ENCODE measurements at regions not wholly inside any gene's neighbourhood (a gene's known extent, or its start where the extent isn't known, plus 50 kb on each side); places are given as distances from the start of the nearest gene placed in this dataset.

DNA sequence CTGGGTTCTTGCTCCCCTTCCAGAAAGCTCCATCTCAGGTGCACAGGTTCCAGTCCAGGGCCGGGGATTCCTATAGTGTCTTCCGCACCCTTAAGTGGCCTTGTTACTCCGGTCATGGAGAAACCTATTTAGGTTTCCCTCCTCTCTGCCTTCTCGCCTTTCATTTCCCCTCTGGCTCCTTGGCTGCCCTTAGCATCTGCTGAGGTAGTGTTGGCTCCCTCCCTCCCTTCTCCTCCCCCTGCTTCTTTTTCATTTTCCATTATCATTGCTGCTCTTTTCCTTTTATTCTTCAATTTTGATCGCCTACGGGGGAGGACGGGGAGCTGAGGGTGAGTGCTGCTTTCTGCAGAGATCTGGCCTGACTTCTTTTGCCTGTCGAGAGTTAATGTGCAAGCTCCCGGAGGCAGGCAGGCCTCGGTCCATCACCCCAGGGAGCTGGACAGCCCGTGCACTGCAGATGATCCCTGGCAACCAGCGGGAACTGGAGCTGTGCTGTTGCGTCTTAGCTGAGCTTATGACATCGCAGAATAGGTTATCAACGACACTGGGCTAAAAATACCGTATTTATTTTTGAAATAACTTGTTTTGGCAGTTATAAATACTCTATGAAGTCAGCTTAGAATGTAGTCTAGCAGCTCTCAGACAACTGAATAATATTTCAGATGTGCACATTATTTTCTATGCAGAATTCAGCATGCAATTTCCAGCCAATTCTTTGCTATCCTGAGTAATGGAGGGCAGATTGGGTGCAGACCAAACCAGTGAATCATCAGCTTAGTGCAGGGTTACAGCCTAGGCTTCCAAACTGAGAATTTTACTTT is 141.9 kb downstream of the SLC4A3 start:
- no peak for DNase-seq (ENCODE audit: low read depth, low spot score)

DNA sequence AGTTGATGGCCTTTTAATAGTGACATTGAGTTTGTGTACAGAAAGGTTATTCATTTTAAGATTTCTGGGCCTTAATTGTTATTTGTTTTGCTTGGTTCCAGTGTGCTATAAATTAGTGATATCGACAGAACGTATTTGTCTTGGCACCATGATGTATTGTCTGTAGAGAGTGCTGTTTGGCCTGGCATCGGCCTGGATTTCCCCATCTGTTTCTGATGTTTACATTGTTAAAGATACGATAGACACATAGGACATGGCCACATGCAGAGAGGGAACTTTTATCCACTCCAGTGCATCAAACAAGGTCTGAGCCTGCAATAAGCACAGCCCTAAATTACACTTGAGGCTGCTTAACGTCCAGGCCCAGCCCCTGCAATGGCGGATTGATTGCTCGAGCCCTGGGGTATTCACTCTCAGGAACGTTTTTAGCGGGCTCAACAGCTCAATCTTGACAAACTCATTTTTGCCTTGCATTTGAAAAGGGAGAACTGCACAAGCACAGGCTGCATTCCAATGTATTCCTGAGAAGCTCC is 144.7 kb downstream of the SLC4A3 start:
- no peak for DNase-seq (ENCODE audit: low read depth, low spot score)

DNA sequence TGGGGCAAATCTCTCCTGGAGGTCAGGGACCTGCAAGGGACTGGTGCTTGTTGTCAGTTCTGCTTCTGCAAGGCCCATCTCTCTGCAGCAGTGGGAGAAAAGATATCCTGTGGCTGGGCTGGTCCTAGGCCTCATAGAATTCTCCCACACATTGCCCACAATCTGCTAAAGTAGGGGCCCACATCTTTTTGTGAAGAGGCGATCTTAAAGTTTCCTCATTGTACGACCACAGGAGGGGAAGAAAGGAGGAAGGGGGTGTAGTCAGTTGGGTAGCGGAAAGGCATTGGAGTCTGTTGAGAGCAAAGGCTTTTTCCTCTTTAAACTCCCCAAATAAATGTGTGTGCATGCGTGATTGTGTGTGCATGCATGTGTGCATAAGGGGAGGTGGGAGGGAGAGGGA is 145.3 kb downstream of the SLC4A3 start:
- no peak for DNase-seq (ENCODE audit: low read depth, low spot score)

DNA sequence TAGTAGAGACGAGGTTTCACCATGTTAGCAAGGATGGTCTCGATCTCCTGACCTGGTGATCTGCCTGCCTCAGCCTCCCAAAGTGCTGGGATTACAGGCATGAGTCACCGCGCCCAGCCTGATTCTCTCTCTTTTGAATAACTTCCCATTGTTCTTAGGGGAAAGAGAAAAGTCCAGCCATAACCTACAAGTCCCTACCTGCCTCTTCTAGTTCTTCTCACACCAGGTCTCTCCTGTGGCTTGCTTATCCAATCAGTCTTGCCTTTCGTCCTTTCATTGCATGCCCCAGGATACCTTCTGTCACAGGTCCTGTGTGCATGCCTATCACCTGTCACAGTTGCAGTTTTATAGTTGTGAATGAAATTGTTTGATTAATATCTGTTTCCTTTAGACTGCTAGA is 148.1 kb downstream of the SLC4A3 start:
- DNase-seq (ENCODE audit: low read depth, low spot score), result no peak

DNA sequence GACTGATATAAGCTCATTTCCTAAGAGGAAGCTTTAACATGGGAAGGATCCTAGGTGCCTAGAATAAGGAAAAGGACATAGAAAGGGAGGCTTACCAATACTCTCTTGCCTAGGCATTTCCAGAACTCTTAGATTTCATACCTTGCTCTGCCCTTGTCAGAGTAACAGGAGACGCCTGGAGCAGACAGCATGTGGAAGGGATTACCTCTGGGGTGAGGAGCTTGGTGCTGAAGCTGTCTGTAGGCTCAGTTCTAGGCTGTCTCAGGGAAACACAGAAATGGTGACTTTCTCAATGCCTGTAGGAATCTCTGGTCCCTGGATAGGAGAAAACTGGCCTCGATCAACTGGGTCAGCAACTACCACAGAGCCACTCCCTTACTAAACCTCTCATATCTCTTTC is 150.0 kb downstream of the SLC4A3 start:
- DNase-seq (ENCODE audit: low read depth, low spot score), result no peak

DNA sequence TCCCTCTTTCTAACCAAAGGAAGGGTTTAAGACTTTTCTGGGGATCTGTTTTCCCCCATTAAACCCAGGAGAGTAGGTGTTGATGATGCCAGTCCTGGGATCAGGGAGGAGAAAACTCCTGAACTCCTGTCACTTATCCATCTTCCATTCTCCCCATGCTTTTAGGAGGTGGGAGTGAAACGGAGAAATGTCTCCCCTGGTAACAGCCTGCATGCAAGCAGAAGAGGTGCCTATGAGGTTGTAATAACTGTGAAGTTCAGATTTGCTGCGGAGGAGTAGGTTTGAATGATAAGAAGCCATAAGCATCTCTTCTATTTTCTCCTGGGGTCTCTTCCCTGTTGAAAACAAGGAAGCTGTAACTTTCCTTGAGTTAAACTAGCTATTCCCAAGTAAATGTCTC is 150.8 kb downstream of the SLC4A3 start:
- no peak for DNase-seq (ENCODE audit: low read depth, low spot score)

DNA sequence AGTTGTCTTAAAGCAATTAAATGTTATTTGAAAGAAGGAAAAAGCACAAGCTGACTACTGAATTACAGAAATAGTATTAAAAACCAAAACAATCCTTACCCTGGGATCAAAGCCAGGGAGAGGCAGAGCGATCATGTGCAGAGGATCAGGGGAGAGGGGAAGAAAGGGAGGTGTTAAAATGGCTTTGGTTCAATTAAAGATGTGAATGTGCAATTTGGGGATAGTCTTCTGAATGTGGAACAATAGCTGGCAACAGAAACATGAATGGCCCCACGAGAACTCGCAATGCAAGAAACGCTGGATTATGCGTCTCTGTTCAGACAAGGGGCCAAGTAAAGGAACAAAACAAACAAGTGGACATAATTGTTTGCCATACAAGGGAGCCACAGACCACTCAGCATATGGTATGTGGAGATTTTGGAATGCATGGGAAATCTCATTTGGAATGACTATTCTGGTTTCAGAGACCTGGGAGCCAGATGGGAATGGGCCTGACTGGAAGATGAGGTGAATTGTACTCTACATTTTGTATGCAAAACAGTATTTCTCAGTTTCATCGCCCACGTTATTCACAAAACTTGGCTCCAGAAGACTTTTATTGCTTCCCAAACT is 155.4 kb downstream of the SLC4A3 start:
- no peak for DNase-seq (ENCODE audit: low read depth, low spot score)

DNA sequence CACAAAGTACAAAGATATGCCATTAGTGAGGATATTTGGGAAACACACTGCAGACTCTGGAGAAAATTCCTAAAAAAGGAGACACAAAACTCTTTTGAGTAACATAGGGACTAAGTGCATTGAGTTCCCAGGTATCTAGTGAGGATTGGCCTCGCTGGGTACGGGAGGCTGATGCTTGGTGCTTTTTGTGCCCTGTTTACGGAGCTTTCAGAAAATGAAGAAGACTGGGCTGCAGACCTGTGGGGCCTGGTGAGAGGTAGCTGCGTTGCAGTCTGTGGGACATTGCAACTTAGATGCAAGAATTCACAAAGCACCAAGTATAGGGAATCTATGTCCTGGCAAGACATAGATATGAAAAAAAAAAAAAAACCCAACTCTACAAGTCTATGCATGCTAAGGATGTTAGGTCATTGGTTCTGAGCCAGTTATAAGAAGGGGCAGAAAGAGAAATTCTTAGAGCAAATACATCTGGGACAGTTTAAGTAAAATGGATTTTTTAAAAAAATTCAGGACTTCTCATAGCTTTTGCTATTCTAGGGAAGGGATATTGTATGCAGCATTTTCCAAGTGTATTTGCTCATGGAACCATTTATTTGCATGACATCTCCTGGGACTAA is 156.0 kb downstream of the SLC4A3 start:
- DNase-seq (ENCODE audit: low read depth, low spot score), result no peak

DNA sequence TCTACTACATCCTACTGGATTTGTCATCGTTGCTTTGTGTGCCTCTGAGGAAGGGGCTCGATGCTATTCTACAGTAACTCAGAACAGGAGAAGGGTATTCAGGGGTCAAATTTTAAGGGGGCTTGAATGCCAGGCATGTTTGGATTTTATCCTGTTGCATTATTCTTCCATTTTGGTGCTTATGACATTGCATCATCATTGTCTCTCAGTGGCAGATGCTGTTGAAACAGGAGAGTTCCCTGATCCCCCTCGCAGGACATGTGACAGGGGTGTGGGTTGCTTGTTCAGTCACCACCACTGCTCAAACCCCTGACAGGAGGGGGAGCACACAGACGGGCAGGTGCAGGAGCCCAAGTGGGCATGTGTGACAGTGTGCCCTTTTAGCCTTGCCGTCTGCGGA is 156.7 kb downstream of the SLC4A3 start:
- no peak for DNase-seq (ENCODE audit: low read depth, low spot score)

DNA sequence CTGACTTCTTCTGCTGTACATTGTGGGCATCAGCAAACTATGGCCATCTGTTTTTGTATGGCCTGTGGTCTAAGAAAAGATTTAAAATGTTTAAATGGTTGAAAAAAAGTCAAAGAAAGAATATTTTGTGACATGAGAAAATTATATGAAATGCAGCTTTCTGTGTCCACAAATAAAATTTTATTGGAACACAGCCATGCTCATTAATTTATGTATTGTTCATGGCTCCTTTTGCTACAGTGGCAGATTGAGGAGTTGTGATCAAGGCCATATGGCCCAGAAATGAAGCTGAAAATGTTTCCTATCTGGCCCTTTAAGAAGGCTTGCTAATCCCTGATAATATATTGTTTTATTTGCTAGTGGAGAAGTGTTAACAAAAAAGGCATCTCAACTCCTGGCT is 162.0 kb downstream of the SLC4A3 start:
- no peak for DNase-seq (ENCODE audit: low read depth, low spot score)

DNA sequence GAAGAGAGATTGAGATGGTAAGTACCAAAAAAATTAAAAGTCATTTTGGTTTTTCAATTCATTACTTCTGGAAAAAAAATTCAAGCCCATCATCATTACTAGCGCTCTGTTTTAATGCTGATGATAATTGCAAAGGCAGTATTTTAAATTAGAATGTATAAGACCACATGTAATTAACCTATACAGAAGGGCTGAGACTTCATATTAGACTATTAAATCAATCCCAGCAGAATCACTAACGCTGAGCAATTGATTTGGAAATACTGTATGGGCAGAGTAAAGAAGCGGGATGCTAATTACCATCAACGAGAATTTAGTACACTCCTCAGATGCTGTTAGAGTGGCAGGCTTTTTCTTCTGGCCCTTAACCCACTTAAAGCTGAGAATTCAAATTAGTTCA is 165.0 kb downstream of the SLC4A3 start:
- DNase-seq (ENCODE audit: low read depth, low spot score), result no peak

DNA sequence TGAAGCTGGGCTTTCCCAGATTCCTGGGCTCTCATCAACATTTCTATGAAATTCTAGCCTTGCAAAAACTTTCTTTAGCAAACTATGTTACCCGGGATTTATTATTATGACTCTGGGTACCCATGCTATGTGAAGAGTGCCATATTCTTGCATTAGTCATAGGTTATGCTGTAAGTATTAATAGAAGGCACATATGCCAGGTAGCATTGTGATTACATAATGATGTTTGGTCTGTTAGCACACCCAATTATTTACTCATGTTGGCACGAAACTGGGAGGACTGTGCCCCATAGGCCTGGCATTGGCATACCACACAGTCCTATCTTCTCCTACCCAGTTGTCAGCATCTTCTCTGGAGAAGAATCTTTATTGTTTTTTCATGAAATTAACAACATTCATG is 171.0 kb downstream of the SLC4A3 start:
- no peak for DNase-seq (ENCODE audit: low read depth, low spot score)

DNA sequence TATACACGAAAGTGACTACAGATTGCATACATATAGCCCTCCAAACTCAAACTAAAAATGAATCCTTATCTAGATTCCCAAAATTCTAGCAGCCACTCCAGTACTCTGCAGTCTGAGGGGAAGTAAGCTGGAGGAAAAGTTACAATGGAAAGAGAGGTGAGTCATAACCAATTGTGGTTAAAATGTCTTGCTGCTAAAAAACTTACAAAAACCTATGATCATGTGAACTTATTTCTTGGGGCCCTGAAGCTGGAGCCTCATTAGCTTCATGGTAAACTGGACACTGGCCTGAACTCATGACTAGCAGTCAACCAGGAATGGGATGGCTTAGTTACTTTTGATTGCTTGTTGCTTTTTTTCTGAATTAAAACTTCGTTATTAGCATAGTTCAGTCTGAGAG is 175.9 kb downstream of the SLC4A3 start:
- DNase-seq (ENCODE audit: low read depth, low spot score), result no peak

DNA sequence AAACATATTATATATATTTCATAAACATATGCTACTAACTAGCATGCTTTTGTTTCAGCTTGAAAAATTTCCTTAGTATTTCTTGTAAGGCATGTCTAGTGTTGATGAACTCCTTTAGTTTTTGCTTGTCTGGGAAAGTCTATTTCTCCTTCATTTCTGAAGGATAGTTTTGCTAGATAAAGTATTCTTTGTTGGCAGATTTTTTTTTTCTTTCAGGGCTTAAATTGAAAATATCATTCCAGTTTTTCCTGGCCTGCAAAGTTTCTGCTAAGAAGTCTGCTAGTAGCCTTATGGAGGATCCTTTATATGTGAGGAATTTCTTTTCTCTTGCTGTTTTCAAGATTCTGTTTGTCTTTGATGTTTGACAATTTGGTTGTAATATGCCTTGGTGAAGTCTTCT is 183.5 kb downstream of the SLC4A3 start:
- no peak for DNase-seq (ENCODE audit: low read depth, low spot score)

DNA sequence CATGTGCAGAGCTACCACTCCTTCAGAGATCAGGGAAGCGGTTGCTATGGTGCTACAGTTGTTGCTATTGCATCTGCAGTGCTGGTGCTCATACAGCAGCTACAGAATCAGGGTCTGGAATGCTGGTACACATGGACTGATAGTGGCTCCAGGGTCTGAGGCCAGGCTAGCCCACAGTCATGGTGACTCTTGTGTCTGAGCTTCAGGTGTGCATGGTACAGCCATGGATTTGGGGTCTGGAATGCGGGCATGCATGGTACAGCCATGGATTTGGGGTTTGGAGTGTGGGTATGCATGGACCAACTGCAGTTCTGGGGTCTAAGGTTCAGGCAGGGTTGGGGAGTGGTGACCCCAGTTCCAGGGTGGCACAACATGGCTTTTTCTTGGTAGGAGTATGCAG is 185.2 kb downstream of the SLC4A3 start:
- no peak for DNase-seq (ENCODE audit: low read depth, low spot score)

DNA sequence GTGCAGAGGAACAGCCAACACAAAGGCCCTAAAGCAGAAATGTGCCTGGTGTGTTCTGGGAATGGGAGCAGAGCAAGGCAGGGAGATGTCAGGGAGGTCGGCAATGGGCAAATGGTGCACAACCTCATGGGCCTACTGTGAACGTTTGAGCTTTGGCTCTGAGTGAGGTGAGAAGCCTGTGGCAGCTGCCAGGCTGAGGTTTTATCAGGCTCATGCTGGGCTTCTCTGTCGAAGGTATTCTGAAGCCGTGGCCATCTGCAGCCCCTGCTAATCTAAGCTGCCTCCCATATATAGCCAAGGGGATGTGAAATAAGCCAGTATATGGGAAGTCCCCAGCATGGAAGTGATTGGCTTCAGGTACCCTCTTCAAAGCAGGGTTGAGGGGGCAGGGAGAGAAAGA is 193.3 kb downstream of the SLC4A3 start:
- no peak for DNase-seq (ENCODE audit: low read depth, low spot score)

DNA sequence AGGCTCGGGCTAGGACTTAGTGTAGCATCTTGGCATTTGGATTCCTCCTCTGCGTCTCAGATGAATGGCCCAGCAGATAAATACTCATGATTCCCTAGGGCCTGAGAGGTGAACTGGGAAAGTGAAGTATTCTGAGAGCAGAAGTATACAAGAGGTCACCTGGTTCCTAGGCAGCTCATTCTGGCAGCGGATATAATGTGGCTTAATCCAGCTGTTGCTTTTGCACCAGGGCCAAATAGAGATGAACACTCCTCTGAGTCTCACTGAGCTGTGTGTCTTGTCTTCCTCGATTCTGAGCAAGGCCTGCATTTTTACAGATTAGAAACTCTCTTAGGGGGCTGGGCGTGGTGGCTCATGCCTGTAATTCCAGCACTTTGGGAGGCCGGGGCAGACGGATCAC is 196.1 kb downstream of the SLC4A3 start:
- no peak for DNase-seq (ENCODE audit: low read depth, low spot score)

DNA sequence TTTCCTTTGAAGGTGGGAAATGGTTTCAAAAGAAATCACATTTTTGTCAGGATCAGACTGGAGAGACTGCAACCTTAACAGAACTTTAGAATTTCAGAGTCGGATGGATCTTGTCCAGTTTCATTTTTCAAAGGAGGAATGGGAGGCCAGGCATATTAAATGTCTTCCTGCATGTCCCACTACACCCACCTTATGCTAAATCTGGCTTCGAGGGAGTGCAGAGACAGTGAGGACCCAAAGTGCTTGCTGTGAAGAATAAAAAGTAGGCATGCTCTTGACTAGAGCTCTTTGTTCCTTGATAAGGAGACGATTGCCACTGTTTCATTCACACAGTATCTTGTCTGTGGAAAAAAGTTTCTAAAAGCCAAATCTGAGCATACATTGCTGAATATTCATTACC is 197.6 kb downstream of the SLC4A3 start:
- no peak for DNase-seq (ENCODE audit: low read depth, low spot score)

DNA sequence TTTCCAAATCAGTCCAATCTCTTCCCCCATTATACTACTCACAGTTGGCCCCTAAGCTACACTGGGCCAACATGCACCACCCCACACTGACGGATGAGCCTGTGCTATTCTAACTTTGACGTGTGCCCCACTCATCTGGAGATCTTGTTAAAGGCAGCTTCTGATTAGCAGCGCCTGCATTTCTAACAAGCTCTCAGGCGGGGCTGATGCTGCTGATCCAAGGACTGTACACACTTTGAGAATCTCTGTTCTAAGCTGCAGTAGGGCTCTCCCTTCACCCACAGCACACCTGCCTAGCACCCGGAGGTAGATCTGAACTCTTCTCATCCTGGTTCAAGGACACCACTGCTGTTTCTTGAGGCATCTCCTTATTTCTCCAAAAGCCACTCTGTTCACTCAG is 200.7 kb downstream of the SLC4A3 start:
- DNase-seq (ENCODE audit: low read depth, low spot score), result no peak

DNA sequence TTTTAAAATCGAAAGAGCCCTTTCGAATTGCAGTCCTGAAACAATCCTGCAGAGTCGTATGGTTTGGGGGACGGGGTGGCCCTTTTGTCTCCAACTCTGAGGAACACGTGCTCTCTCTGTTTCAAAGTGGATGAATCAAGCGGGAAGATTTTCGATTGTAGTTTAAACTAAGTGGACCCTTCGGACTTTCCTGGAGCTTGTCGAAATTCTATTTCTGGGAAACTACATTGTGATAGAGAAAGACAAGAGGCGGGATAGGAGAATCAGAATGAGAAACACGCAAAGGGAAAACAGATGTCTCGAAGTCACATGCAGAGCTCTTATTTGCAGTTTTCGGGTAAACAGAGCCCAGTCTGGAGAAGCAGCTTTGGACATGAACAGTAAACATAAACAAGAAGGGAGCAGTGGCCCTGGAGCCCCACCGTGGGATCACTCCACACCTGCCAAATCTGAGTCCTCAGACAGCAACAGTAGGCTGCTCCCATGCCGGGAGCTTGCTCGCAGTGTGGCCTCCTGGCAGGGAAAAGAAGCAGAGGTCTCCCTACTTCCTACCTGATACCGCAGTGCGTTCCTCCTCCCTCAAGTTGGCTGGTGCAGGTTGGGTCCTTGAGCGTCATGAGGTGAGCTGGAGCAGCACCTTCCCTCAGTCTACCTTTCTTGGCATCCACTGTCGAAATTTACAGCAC is 202.4 kb downstream of the SLC4A3 start:
- no peak for DNase-seq (ENCODE audit: low read depth, low spot score)

DNA sequence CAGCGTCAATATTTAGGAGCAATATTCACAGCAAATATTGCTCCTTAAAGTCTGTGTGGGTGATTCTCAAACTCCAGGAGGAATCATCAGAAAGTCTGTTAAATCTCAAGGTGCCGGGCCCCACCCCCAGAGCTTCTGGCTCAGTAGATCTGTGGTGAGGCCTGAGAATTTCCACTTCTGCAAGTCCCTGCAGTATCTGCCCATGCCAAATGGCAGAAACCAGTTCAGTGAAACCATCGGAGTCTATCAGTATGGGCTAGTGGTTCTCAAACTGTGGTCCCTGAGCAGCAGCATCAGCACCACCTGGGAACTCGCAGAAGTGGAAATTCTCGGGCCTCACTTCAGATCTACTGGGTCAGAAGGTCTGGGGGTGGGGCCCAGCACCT is 202.9 kb downstream of the SLC4A3 start:
- DNase-seq (ENCODE audit: low read depth, low spot score), result no peak

DNA sequence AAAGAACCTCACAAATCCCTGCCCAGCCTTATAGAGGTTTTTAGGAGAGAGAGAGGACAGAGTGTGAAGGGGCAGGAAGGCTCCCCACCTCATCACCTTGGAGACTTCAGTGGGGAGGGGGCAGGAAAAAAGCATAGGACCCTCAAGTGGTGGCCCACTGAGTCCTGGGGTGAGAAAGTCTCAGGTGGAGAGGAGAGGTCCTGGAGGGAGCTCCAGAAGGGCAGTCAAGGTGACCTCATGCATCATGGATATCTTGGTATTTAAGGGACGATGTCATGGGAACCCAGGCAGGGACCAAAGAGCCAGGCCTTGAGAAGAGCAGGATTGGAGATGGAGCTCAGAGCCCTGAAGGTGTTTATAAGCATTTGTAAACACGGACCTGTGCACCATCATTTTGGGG is 204.5 kb downstream of the SLC4A3 start:
- no peak for DNase-seq (ENCODE audit: low read depth, low spot score)

Data from brain pericyte (primary cell).